Neuronal stem cell (in vitro differentiated cells): ENCODE measurements at regions not wholly inside any gene's neighbourhood (a gene's known extent, or its start where the extent isn't known, plus 50 kb on each side); places are given as distances from the start of the nearest gene placed in this dataset.

Experiments
- DNase-seq: peaks from one replicate; pipeline ENCODE4 v3.0.0-alpha.2; 2013; ENCODE audit warnings: low spot score
- H2AFZ ChIP-seq: one replicate; pipeline ENCODE4 v1.6.1; 2013; ENCODE audit warnings: mild to moderate bottlenecking, low read length, inconsistent platforms
- H2AK5ac ChIP-seq: 2 replicates; pipeline ENCODE4 v1.6.1; 2013; ENCODE audit warnings: low read depth, mild to moderate bottlenecking, inconsistent platforms, low read length, moderate library complexity, mixed read lengths
- H2BK120ac ChIP-seq: 2 replicates; pipeline ENCODE4 v1.6.1; 2013; ENCODE audit warnings: low read depth, mild to moderate bottlenecking, inconsistent platforms, low read length, moderate library complexity, mixed read lengths
- H2BK12ac ChIP-seq: one replicate; pipeline ENCODE4 v1.6.1; 2013; ENCODE audit warnings: low read length, inconsistent platforms
- H2BK15ac ChIP-seq: 2 replicates; pipeline ENCODE4 v1.6.1; 2013; ENCODE audit warnings: mild to moderate bottlenecking, low read length, inconsistent platforms, mixed read lengths
- H2BK5ac ChIP-seq: one replicate; pipeline ENCODE4 v1.6.1; 2013; ENCODE audit warnings: inconsistent platforms, mild to moderate bottlenecking, low read length, moderate library complexity
- H3K14ac ChIP-seq: one replicate; pipeline ENCODE4 v1.6.1; 2013; ENCODE audit warnings: low read length, inconsistent platforms
- H3K18ac ChIP-seq: 2 replicates; pipeline ENCODE4 v1.6.1; 2013; ENCODE audit warnings: low read length, inconsistent platforms
- H3K23ac ChIP-seq: 2 replicates; pipeline ENCODE4 v1.6.1; 2013; ENCODE audit warnings: low read depth, mild to moderate bottlenecking, mixed read lengths, low read length, inconsistent platforms; ENCODE audit not compliant: poor library complexity
- H3K27ac ChIP-seq: replicated peaks from 3 replicates; pipeline ENCODE4 v1.5.1; 2013; ENCODE audit warnings: low read length, inconsistent platforms
- H3K27me3 ChIP-seq, 3 experiments: 2 replicates each; pipeline ENCODE4 v1.6.1; 2013; ENCODE audit warnings: low read length in 3 of 3, mild to moderate bottlenecking in 2 of 3, inconsistent platforms in 1 of 3, low read depth in 1 of 3, mixed read lengths in 1 of 3, moderate library complexity in 1 of 3; ENCODE audit not compliant: control insufficient read depth in 3 of 3, insufficient read depth in 3 of 3
- H3K36me3 ChIP-seq, 2 donors: replicated peaks in 1 of 2; 2 replicates each; pipeline ENCODE4 v1.6.1; 2013; ENCODE audit warnings: low read length in 2 of 2; ENCODE audit not compliant: control insufficient read depth in 2 of 2, insufficient read depth in 2 of 2
- H3K4ac ChIP-seq: 2 replicates; pipeline ENCODE4 v1.6.1; 2013; ENCODE audit warnings: inconsistent platforms, mild to moderate bottlenecking, low read length, moderate library complexity
- H3K4me1 ChIP-seq, 2 donors: 1 replicate in 1 of 2; 2 replicates in 1 of 2; pipeline ENCODE4 v1.6.1; 2013; ENCODE audit warnings: low read length in 2 of 2, low read depth in 1 of 2; ENCODE audit not compliant: control insufficient read depth in 2 of 2, insufficient read depth in 1 of 2
- H3K4me2 ChIP-seq: one replicate; pipeline ENCODE4 v1.6.1; 2013; ENCODE audit warnings: mild to moderate bottlenecking, low read length, inconsistent platforms; ENCODE audit not compliant: insufficient read depth, poor library complexity, severe bottlenecking
- H3K4me3 ChIP-seq, 2 donors: 2 replicates each; pipeline ENCODE4 v1.5.1; 2013; ENCODE audit warnings: low read length in 2 of 2, mild to moderate bottlenecking in 2 of 2, inconsistent platforms in 1 of 2, moderate library complexity in 1 of 2
- H3K79me1 ChIP-seq: one replicate; pipeline ENCODE4 v1.6.1; 2013; ENCODE audit warnings: low read depth, mild to moderate bottlenecking, inconsistent platforms, low read length, moderate library complexity
- H3K9ac ChIP-seq: one replicate; pipeline ENCODE4 v1.6.1; 2013; ENCODE audit warnings: mild to moderate bottlenecking, low read depth, low read length, inconsistent platforms; ENCODE audit not compliant: poor library complexity
- H3K9me3 ChIP-seq, 2 donors: replicated peaks in 1 of 2; 2 replicates each; pipeline versions ENCODE3 to v1.6.1; 2013; ENCODE audit warnings: low read length in 2 of 2, mild to moderate bottlenecking in 2 of 2, inconsistent platforms in 1 of 2, low read depth in 1 of 2, mixed read lengths in 1 of 2, moderate library complexity in 1 of 2; ENCODE audit not compliant: control insufficient read depth in 2 of 2, insufficient read depth in 1 of 2
- H4K8ac ChIP-seq: one replicate; pipeline ENCODE4 v1.6.1; 2013; ENCODE audit warnings: low read depth, mild to moderate bottlenecking, inconsistent platforms, low read length, moderate library complexity
- H4K91ac ChIP-seq: one replicate; pipeline ENCODE4 v1.6.1; 2013; ENCODE audit warnings: low read length, low read depth, mild to moderate bottlenecking, inconsistent platforms; ENCODE audit not compliant: poor library complexity
- WGBS, 2 donors: extraction: QIAGEN DNeasy Blood & Tissue Kit; methylation state at CpG; one replicate each; pipeline ENCODE4 v1.1.7; 2013; ENCODE audit warnings: missing lambda C conversion rate in 2 of 2, mixed read lengths in 1 of 2; ENCODE audit not compliant: insufficient read length in 2 of 2, insufficient replicate concordance in 1 of 2; ENCODE audit errors: extremely low coverage in 2 of 2; 5-methylcytosine and 5-hydroxymethylcytosine counted together

- H3K4me3 ChIP-seq: no peak overlapping the region
- no peak overlapping the region for H3K4me2 ChIP-seq
- no peak overlapping the region for H3K9ac ChIP-seq
- no peak overlapping the region for H4K8ac ChIP-seq
- no peak overlapping the region for H2BK120ac ChIP-seq
- no peak for DNase-seq
- H2AFZ ChIP-seq: no peak overlapping the region
- H2BK12ac ChIP-seq: no peak overlapping the region
- no peaks in the 10 kb centered on the region for H3K36me3 ChIP-seq
- H2BK5ac ChIP-seq: no peak overlapping the region
- H2BK15ac ChIP-seq: no peak overlapping the region
- H3K23ac ChIP-seq: no peak overlapping the region
- no peaks in the 10 kb centered on the region for H3K27me3 ChIP-seq
- H3K4me1 ChIP-seq: peaks cover 0 to 1% of the 10 kb centered on the region in 2 donors
- H3K4ac ChIP-seq: no peak overlapping the region
- no peaks in the 10 kb centered on the region for H3K79me1 ChIP-seq
- H4K91ac ChIP-seq: no peak overlapping the region
- no CpG with 5 or more reads among the region's 2 CpGs for WGBS, 2 donors
- H3K18ac ChIP-seq: no peak overlapping the region
- H3K9me3 ChIP-seq: peaks cover 0 to 5% of the 10 kb centered on the region in 2 donors
- no peak overlapping the region for H3K27ac ChIP-seq
- no peak overlapping the region for H3K14ac ChIP-seq
- H2AK5ac ChIP-seq: no peak overlapping the region
Observed at GRCh38 chr9:28155671-28156070, 582.4 kb upstream of the C9orf72 start.

- H2BK15ac ChIP-seq: no peak overlapping the region
- H3K4ac ChIP-seq: no peak overlapping the region
- peaks cover 0 to 5% of the 10 kb centered on the region in 2 donors for H3K9me3 ChIP-seq
- no peak overlapping the region for H3K4me3 ChIP-seq
- no peak overlapping the region for H2AK5ac ChIP-seq
- H3K27ac ChIP-seq: no peak overlapping the region
- no peak overlapping the region for H3K9ac ChIP-seq
- no peaks in the 10 kb centered on the region for H3K79me1 ChIP-seq
- DNase-seq: peak; percentile 9
- no peak overlapping the region for H3K4me2 ChIP-seq
- H2BK5ac ChIP-seq: no peak overlapping the region
- no peak overlapping the region for H4K8ac ChIP-seq
- no peak overlapping the region for H2BK12ac ChIP-seq
- peak overlapping the region; percentile 18 for H2AFZ ChIP-seq
- H3K4me1 ChIP-seq: peaks cover 0 to 1% of the 10 kb centered on the region in 2 donors
- no peak overlapping the region for H4K91ac ChIP-seq
- no peak overlapping the region for H3K14ac ChIP-seq
- no peaks in the 10 kb centered on the region for H3K36me3 ChIP-seq
- H3K18ac ChIP-seq: no peak overlapping the region
- no peaks in the 10 kb centered on the region for H3K27me3 ChIP-seq
- no CpG with 5 or more reads among the region's 1 CpG for WGBS, 2 donors
- H2BK120ac ChIP-seq: no peak overlapping the region
- H3K23ac ChIP-seq: no peak overlapping the region
Observed at GRCh38 chr9:28158451-28158850, 585.2 kb upstream of the C9orf72 start.

GRCh38 chr9:28163619-28164018 lies 590.3 kb upstream of the C9orf72 start:
- Histone ChIP-seq H3K18ac (no peak overlapping the region), H2AFZ (no peak overlapping the region), H3K27me3 (no peaks in the 10 kb centered on the region), H3K79me1 (no peaks in the 10 kb centered on the region), H3K4me2 (no peak overlapping the region), H3K9me3 (no peaks in the 10 kb centered on the region), H3K9ac (no peak overlapping the region), H4K91ac (no peak overlapping the region), H2AK5ac (no peak overlapping the region), H4K8ac (no peak overlapping the region), H2BK15ac (no peak overlapping the region), H3K14ac (no peak overlapping the region), H3K4me3 (no peak overlapping the region), H2BK120ac (no peak overlapping the region), H2BK5ac (no peak overlapping the region), H3K23ac (no peak overlapping the region), H3K4ac (no peak overlapping the region), H3K4me1 (peaks cover 0 to under 1% of the 10 kb centered on the region in 2 donors), H2BK12ac (no peak overlapping the region), H3K36me3 (no peaks in the 10 kb centered on the region), H3K27ac (no peak overlapping the region)
- WGBS, 2 donors: no CpG with 5 or more reads among the region's 3 CpGs
- no peak for DNase-seq

GRCh38 chr9:28166179-28166578 lies 592.9 kb upstream of the C9orf72 start:
- Histone ChIP-seq H2BK120ac (no peak overlapping the region), H3K23ac (no peak overlapping the region), H3K4me3 (no peak overlapping the region), H3K36me3 (no peaks in the 10 kb centered on the region), H2BK15ac (no peak overlapping the region), H3K4me1 (no peaks in the 10 kb centered on the region), H3K79me1 (no peaks in the 10 kb centered on the region), H3K4ac (no peak overlapping the region), H3K9ac (no peak overlapping the region), H3K18ac (no peak overlapping the region), H2BK12ac (no peak overlapping the region), H2AK5ac (no peak overlapping the region), H3K4me2 (no peak overlapping the region), H3K27ac (no peak overlapping the region), H2BK5ac (no peak overlapping the region), H3K14ac (no peak overlapping the region), H4K91ac (no peak overlapping the region), H3K27me3 (no peaks in the 10 kb centered on the region), H3K9me3 (no peaks in the 10 kb centered on the region), H4K8ac (no peak overlapping the region), H2AFZ (no peak overlapping the region)
- WGBS, 2 donors: no CpG with 5 or more reads among the region's 2 CpGs
- DNase-seq: no peak
